Omental fat pad (tissue), 3 donors: ENCODE measurements at regions not wholly inside any gene's neighbourhood (a gene's known extent, or its start where the extent isn't known, plus 50 kb on each side); places are given as distances from the start of the nearest gene placed in this dataset.

ENCODE experiments used
- ATAC-seq: fragments of 150-250 bp; one replicate; pipeline ENCODE4 v1.9.1; 2016; ENCODE audit warnings: mild to moderate bottlenecking, moderate library complexity; ENCODE audit not compliant: low FRiP score
- DNase-seq: peaks from one replicate; pipeline ENCODE4 v3.0.0-alpha.2; 2019; ENCODE audit warnings: low spot score
- TF ChIP-seq, protein P1 (sequence below), 3 donors: fragments of 450-650 bp; IDR thresholded peaks; one replicate each; pipeline ENCODE4 v1.5.1; 2016 to 2017; ENCODE audit warnings: antibody characterized with exemption in 3 of 3, mild to moderate bottlenecking in 3 of 3, moderate library complexity in 2 of 3

GRCh38 chr6:47169785-47170616, 127.9 kb upstream of the ADGRF1 start:
- TF ChIP-seq, protein P1, sequence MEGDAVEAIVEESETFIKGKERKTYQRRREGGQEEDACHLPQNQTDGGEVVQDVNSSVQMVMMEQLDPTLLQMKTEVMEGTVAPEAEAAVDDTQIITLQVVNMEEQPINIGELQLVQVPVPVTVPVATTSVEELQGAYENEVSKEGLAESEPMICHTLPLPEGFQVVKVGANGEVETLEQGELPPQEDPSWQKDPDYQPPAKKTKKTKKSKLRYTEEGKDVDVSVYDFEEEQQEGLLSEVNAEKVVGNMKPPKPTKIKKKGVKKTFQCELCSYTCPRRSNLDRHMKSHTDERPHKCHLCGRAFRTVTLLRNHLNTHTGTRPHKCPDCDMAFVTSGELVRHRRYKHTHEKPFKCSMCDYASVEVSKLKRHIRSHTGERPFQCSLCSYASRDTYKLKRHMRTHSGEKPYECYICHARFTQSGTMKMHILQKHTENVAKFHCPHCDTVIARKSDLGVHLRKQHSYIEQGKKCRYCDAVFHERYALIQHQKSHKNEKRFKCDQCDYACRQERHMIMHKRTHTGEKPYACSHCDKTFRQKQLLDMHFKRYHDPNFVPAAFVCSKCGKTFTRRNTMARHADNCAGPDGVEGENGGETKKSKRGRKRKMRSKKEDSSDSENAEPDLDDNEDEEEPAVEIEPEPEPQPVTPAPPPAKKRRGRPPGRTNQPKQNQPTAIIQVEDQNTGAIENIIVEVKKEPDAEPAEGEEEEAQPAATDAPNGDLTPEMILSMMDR (IDR thresholded peaks at IDR 0.05) = no peak
- DNase-seq (no peak), ATAC-seq (peak; percentile 85)

GRCh38 chr6:47168180-47168579, 126.0 kb upstream of the ADGRF1 start:
- peak; percentile 96 for ATAC-seq
- TF ChIP-seq, protein P1 (IDR thresholded peaks at IDR 0.05) = no peak
- DNase-seq = peak; percentile 44

DNA sequence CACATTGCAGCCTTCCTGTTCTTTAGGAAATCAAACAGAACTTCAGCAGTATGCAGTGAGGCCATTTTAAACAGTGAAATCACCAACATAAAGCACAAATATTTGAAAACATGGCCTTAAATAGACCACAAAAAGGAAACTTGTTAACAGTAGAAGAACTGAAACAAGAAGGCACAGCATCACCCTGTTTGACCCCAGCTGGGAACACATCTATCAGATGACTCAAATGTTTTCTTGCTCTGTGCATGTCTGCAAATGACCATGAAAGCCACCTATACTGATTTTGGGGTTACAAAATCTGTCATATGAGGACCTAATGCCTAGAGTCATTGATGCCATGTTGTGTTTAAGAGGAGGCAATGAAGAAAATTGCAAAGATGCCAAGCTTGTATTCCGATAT, 123.8 kb upstream of the ADGRF1 start:
- no peak for DNase-seq
- TF ChIP-seq, protein P1 (IDR thresholded peaks at IDR 0.05) = no peak

GRCh38 chr6:47164877-47165276, 122.7 kb upstream of the ADGRF1 start:
- no peak for DNase-seq
- ATAC-seq = no peak
- TF ChIP-seq, protein P1 (IDR thresholded peaks at IDR 0.05) = no peak

More for the DNA sequence above, 123.8 kb upstream of the ADGRF1 start:
- no peak for ATAC-seq

GRCh38 chr6:47163536-47163935, 121.4 kb upstream of the ADGRF1 start:
- ATAC-seq = no peak
- TF ChIP-seq, protein P1 (IDR thresholded peaks at IDR 0.05) = no peak
- DNase-seq = no peak

GRCh38 chr6:47162793-47163192, 120.7 kb upstream of the ADGRF1 start:
- ATAC-seq = no peak
- TF ChIP-seq, protein P1 (IDR thresholded peaks at IDR 0.05) = no peak
- no peak for DNase-seq

GRCh38 chr6:47162231-47162630, 120.1 kb upstream of the ADGRF1 start:
- TF ChIP-seq, protein P1 (IDR thresholded peaks at IDR 0.05) = no peak
- no peak for DNase-seq
- ATAC-seq = no peak
